ENCODE measurements at regions not wholly inside any gene's neighbourhood (a gene's known extent, or its start where the extent isn't known, plus 50 kb on each side); places are given as distances from the start of the nearest gene placed in this dataset.
"Not testable (repeated sequence)": the region's sequence is repeated elsewhere in the genome, so short reads cannot be mapped to it uniquely, and the experiment has no call there.

DNA sequence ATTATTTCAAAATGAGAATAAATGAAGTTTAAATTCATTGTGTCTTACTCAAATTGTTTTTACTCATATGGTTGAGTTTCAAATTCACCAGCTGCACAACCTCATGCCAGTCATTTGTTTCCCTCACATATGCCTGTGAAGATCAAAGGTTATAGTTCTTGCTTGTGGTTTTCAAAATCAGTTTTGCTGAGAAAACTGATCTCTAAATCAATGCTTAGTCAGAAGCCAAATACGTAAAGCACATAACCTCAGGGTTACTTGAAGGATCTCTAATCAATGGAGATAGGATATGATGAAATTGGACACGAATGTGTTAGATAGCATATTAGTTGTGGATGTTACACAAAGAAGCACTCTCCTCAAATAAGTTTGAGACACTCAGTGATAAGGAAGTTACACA is 400.7 kb downstream of the CHL1 start:
- not testable (repeated sequence) for H3K9me3 ChIP-seq (ENCODE audit: low read length); H3K27me3 ChIP-seq (ENCODE audit: control insufficient read depth in 1 of 2, insufficient read depth in 2 of 2, low read length in 2 of 2); H3K9ac ChIP-seq (ENCODE audit: low read length); H3K4me1 ChIP-seq (ENCODE audit: insufficient read depth, low read length); H3K4me3 ChIP-seq (ENCODE audit: low read depth in 1 of 2, low read length in 2 of 2); H3K27ac ChIP-seq (ENCODE audit: low read depth, low read length); H3K36me3 ChIP-seq (ENCODE audit: insufficient read depth, low read length)

- not testable (repeated sequence) for H3K9ac ChIP-seq (ENCODE audit: low read length); H3K4me3 ChIP-seq (ENCODE audit: low read depth in 1 of 2, low read length in 2 of 2); H3K4me1 ChIP-seq (ENCODE audit: insufficient read depth, low read length)
Measured at GRCh38 chr3:597746-598145, 401.2 kb downstream of the CHL1 start.

GRCh38 chr3:607480-607879 is 410.9 kb downstream of the CHL1 start:
- not testable (repeated sequence) for H3K27me3 ChIP-seq (ENCODE audit: control insufficient read depth in 1 of 2, insufficient read depth in 2 of 2, low read length in 2 of 2); H3K4me1 ChIP-seq (ENCODE audit: insufficient read depth, low read length); H3K9ac ChIP-seq (ENCODE audit: low read length); H3K27ac ChIP-seq (ENCODE audit: low read depth, low read length); H3K36me3 ChIP-seq (ENCODE audit: insufficient read depth, low read length); H3K9me3 ChIP-seq (ENCODE audit: low read length); H3K4me3 ChIP-seq (ENCODE audit: low read depth in 1 of 2, low read length in 2 of 2)

More at GRCh38 chr3:597746-598145, 401.2 kb downstream of the CHL1 start:
- H3K36me3 ChIP-seq (ENCODE audit: insufficient read depth, low read length); H3K27me3 ChIP-seq (ENCODE audit: control insufficient read depth in 1 of 2, insufficient read depth in 2 of 2, low read length in 2 of 2); H3K9me3 ChIP-seq (ENCODE audit: low read length); H3K27ac ChIP-seq (ENCODE audit: low read depth, low read length): not testable (repeated sequence)

DNA sequence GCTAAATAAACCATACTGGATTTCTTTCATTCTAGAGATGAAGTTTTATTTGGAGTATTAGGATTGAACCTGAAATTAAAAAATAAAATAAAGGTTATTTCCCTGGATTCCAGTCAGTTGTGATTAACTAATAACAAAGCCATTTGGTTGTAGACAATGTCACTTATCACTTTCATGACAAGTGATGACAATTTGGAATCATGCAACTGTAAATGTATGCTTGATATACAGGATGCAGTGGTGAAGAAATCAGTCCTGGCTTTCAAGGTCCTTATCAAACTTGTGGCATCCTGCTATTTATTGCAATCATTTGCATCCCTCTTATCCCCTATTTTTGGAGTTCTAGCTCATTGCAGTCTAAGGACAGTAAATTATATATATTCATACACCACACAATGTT is 425.2 kb downstream of the CHL1 start:
- H3K27ac ChIP-seq (ENCODE audit: low read depth, low read length): no peak overlapping the region
- H3K4me3 ChIP-seq (ENCODE audit: low read depth in 1 of 2, low read length in 2 of 2): no peak overlapping the region
- no peak overlapping the region for H3K9ac ChIP-seq (ENCODE audit: low read length)
- no peaks in the 10 kb centered on the region for H3K9me3 ChIP-seq (ENCODE audit: low read length)
- no peaks in the 10 kb centered on the region for H3K4me1 ChIP-seq (ENCODE audit: insufficient read depth, low read length)
- H3K36me3 ChIP-seq (ENCODE audit: insufficient read depth, low read length): no peaks in the 10 kb centered on the region
- no peaks in the 10 kb centered on the region for H3K27me3 ChIP-seq (ENCODE audit: control insufficient read depth in 1 of 2, insufficient read depth in 2 of 2, low read length in 2 of 2)

DNA sequence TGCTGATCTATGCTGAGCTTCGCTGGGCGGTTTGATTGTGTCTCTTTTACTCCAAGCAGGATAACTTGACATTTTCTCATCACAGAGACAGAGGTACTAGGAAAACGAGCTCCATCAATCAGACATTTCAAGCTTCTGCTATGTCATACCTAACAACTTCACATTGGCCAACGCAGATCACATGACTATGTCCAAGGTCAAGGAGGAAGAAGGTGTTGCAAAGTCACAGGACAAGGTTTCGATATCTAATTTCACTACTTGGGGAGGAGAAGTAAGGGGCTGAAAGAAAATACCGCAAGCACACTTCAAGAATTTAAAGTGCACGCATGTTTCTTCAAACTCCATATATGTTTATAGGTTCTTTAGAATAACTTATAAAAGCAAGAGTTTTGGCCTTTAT is 425.8 kb downstream of the CHL1 start:
- Histone ChIP-seq H3K27me3 (ENCODE audit: control insufficient read depth in 1 of 2, insufficient read depth in 2 of 2, low read length in 2 of 2) (no peaks in the 10 kb centered on the region), H3K27ac (ENCODE audit: low read depth, low read length) (no peak overlapping the region), H3K4me3 (ENCODE audit: low read depth in 1 of 2, low read length in 2 of 2) (no peak overlapping the region), H3K36me3 (ENCODE audit: insufficient read depth, low read length) (no peaks in the 10 kb centered on the region), H3K9ac (ENCODE audit: low read length) (no peak overlapping the region), H3K4me1 (ENCODE audit: insufficient read depth, low read length) (no peaks in the 10 kb centered on the region), H3K9me3 (ENCODE audit: low read length) (no peaks in the 10 kb centered on the region)

DNA sequence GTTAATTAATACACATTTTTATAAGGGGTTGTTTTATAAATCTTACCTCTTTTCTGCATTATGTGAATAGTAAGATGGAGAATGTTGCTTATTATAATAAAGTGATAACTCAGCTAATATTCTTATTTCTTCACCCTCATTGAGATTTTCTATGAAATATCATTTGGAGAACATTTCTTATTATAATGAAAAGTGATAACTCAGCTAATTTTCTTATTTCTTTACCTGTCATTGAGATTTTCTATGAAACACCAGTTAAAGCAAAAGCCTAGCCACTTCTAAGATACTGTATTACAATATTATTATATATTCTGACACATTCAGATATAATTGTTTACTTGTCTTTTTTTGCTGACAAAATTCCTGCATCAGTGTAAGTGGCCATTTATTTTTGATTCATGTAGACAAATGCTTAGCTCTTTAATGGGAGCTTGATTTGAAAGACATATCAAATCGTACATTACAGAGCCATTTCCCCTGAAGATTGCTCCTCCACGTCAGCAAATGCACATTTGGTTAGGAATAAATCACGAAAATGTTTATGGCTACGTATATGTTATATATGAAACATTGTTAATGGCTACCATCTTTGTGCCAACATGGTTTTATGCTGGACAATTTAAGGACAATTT is 427.5 kb downstream of the CHL1 start:
- H3K4me1 ChIP-seq (ENCODE audit: insufficient read depth, low read length): no peaks in the 10 kb centered on the region
- no peak overlapping the region for H3K4me3 ChIP-seq (ENCODE audit: low read depth in 1 of 2, low read length in 2 of 2)
- no peak overlapping the region for H3K27ac ChIP-seq (ENCODE audit: low read depth, low read length)
- H3K36me3 ChIP-seq (ENCODE audit: insufficient read depth, low read length): no peaks in the 10 kb centered on the region
- no peaks in the 10 kb centered on the region for H3K9me3 ChIP-seq (ENCODE audit: low read length)
- H3K9ac ChIP-seq (ENCODE audit: low read length): no peak overlapping the region
- no peaks in the 10 kb centered on the region for H3K27me3 ChIP-seq (ENCODE audit: control insufficient read depth in 1 of 2, insufficient read depth in 2 of 2, low read length in 2 of 2)

DNA sequence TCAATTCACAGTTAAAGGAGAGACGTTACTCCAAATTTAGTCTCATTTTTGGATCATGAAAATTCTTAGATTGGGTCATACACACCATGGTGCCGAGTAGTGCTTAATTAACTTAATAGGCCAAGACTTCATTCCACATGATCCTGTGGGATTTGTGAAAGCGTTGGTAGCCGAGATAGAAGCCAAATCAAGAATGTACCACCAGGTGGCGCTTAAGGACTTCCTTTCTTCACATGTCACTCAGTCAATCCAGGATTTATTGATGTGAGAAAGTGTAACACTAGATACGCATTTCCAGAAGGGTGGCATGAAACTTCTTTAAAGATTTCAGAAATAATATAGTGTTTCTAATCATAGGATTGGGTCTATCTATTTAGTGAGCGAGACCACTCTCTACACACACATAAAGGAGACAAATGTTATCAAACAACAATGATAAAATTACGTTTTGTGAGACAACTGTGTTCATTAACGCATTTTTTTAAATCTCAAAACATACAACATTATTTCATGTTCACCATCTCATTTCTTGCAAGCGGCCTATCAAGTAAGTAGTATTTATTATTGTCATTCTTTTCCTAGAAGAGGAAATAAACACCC is 436.1 kb downstream of the CHL1 start:
- Histone ChIP-seq H3K27ac (ENCODE audit: low read depth, low read length) (no peak overlapping the region), H3K4me1 (ENCODE audit: insufficient read depth, low read length) (no peaks in the 10 kb centered on the region), H3K9ac (ENCODE audit: low read length) (no peak overlapping the region), H3K36me3 (ENCODE audit: insufficient read depth, low read length) (no peaks in the 10 kb centered on the region), H3K9me3 (ENCODE audit: low read length) (no peaks in the 10 kb centered on the region), H3K4me3 (ENCODE audit: low read depth in 1 of 2, low read length in 2 of 2) (no peak overlapping the region), H3K27me3 (ENCODE audit: control insufficient read depth in 1 of 2, insufficient read depth in 2 of 2, low read length in 2 of 2) (no peaks in the 10 kb centered on the region)

DNA sequence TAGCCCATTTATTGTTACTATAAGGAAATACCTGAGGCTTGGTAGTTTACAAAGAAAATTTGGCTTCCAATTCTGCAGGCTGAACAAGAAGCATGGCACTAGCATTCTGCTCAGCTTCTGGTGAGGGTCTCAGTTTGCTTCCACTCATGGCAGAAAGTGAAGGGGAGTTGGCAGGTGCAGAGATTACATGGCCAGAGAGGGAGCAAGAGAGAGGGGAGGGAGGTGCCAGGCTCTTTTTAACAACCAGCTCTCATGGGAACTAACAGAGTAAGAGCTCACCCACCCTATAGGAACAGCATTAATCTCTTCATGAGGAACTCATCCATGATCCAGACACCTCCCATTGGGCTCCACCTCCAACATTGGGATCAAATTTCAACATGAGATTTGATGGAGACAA is 437.9 kb downstream of the CHL1 start:
- Histone ChIP-seq H3K27ac (ENCODE audit: low read depth, low read length) (no peak overlapping the region), H3K27me3 (ENCODE audit: control insufficient read depth in 1 of 2, insufficient read depth in 2 of 2, low read length in 2 of 2) (no peaks in the 10 kb centered on the region), H3K9me3 (ENCODE audit: low read length) (no peaks in the 10 kb centered on the region), H3K9ac (ENCODE audit: low read length) (no peak overlapping the region), H3K36me3 (ENCODE audit: insufficient read depth, low read length) (no peaks in the 10 kb centered on the region), H3K4me1 (ENCODE audit: insufficient read depth, low read length) (no peaks in the 10 kb centered on the region), H3K4me3 (ENCODE audit: low read depth in 1 of 2, low read length in 2 of 2) (no peak overlapping the region)

DNA sequence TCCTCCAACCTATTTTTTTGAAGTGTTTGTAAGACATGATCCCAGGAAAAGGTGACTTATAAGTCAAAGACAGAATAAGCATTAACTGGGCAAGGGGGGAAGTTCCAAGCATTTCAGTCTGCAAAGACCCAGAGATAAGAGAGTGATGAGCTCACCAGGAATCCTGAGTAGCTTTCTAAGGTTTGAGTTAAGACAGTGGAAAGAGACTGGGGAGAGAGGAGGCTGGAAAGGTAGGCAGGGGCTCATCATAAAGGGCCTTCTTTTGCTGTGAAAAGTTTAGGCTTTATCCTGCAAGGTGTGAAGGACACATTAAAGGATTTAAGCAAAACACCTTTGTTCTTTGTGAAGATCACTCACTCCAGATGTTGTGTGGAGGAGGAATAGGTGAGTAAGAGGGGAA is 438.8 kb downstream of the CHL1 start:
- no peaks in the 10 kb centered on the region for H3K4me1 ChIP-seq (ENCODE audit: insufficient read depth, low read length)
- no peak overlapping the region for H3K9ac ChIP-seq (ENCODE audit: low read length)
- no peak overlapping the region for H3K4me3 ChIP-seq (ENCODE audit: low read depth in 1 of 2, low read length in 2 of 2)
- H3K9me3 ChIP-seq (ENCODE audit: low read length): no peaks in the 10 kb centered on the region
- H3K27ac ChIP-seq (ENCODE audit: low read depth, low read length): no peak overlapping the region
- H3K27me3 ChIP-seq (ENCODE audit: control insufficient read depth in 1 of 2, insufficient read depth in 2 of 2, low read length in 2 of 2): no peaks in the 10 kb centered on the region
- H3K36me3 ChIP-seq (ENCODE audit: insufficient read depth, low read length): no peaks in the 10 kb centered on the region

DNA sequence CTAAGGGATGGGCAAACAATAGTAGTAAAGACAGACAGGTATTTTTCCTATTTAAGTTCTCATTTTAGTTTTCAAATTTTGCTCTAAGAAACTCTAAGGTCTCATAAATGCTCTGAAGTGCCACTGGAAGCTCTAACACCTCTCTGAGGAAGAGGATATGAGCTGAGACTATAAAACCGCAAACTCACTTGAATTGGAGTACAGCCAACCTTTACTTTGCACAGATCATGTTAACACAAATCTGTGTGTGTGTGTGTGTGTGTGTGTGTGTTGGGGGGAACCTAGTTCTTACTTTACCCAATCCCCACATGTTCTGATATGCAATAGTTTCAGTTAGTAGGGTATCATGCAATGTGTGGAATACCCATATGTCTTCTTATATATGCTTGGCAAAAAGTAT is 446.8 kb downstream of the CHL1 start:
- H3K27ac ChIP-seq (ENCODE audit: low read depth, low read length): no peak overlapping the region
- no peaks in the 10 kb centered on the region for H3K9me3 ChIP-seq (ENCODE audit: low read length)
- H3K4me1 ChIP-seq (ENCODE audit: insufficient read depth, low read length): no peaks in the 10 kb centered on the region
- no peaks in the 10 kb centered on the region for H3K27me3 ChIP-seq (ENCODE audit: control insufficient read depth in 1 of 2, insufficient read depth in 2 of 2, low read length in 2 of 2)
- H3K36me3 ChIP-seq (ENCODE audit: insufficient read depth, low read length): no peaks in the 10 kb centered on the region
- no peak overlapping the region for H3K9ac ChIP-seq (ENCODE audit: low read length)
- H3K4me3 ChIP-seq (ENCODE audit: low read depth in 1 of 2, low read length in 2 of 2): no peak overlapping the region

DNA sequence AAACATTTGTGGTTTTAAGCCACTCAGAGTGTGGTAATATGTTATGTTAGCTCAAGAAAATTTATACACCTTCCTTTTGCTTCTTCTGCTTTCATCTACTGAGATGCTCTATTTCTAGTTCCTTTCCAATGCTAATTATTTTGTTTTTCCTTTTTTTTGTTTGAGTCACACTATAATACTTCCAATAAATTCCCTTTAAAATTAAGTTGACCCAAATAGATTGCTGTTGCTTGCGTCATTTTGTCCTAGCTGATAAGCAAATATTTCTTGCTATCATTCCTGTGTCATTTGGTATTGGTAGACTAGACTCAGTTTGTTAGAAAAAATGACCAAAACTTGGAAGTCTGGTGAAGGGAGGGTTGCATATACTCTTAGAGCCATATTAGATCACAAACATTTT is 437.0 kb upstream of the CNTN6 start:
- no peak overlapping the region for H3K4me3 ChIP-seq (ENCODE audit: low read depth in 1 of 2, low read length in 2 of 2)
- no peak overlapping the region for H3K9ac ChIP-seq (ENCODE audit: low read length)
- H3K27me3 ChIP-seq (ENCODE audit: control insufficient read depth in 1 of 2, insufficient read depth in 2 of 2, low read length in 2 of 2): no peaks in the 10 kb centered on the region
- no peak overlapping the region for H3K27ac ChIP-seq (ENCODE audit: low read depth, low read length)
- H3K9me3 ChIP-seq (ENCODE audit: low read length): no peaks in the 10 kb centered on the region
- H3K36me3 ChIP-seq (ENCODE audit: insufficient read depth, low read length): no peaks in the 10 kb centered on the region
- H3K4me1 ChIP-seq (ENCODE audit: insufficient read depth, low read length): no peaks in the 10 kb centered on the region

GRCh38 chr3:661356-661755 is 431.5 kb upstream of the CNTN6 start:
- no peak overlapping the region for H3K4me3 ChIP-seq (ENCODE audit: low read depth in 1 of 2, low read length in 2 of 2)
- H3K9ac ChIP-seq (ENCODE audit: low read length): no peak overlapping the region
- H3K4me1 ChIP-seq (ENCODE audit: insufficient read depth, low read length): no peaks in the 10 kb centered on the region
- H3K27ac ChIP-seq (ENCODE audit: low read depth, low read length): no peak overlapping the region
- no peaks in the 10 kb centered on the region for H3K9me3 ChIP-seq (ENCODE audit: low read length)
- no peaks in the 10 kb centered on the region for H3K27me3 ChIP-seq (ENCODE audit: control insufficient read depth in 1 of 2, insufficient read depth in 2 of 2, low read length in 2 of 2)
- H3K36me3 ChIP-seq (ENCODE audit: insufficient read depth, low read length): no peaks in the 10 kb centered on the region
